Hepatocyte (in vitro differentiated cells): ENCODE measurements at regions not wholly inside any gene's neighbourhood (a gene's known extent, or its start where the extent isn't known, plus 50 kb on each side); places are given as distances from the start of the nearest gene placed in this dataset.

Experiments
- DNase-seq: peaks from one replicate; pipeline ENCODE4 v3.0.0-alpha.2; 2016; ENCODE audit warnings: low spot score
- H2AFZ ChIP-seq: fragments of 200-600 bp; sonication (generic); 2 replicates; pipeline ENCODE4 v1.6.0; 2016; ENCODE audit warnings: antibody characterized with exemption, mild to moderate bottlenecking
- H3K27ac ChIP-seq: fragments of 200-600 bp; sonication (generic); 2 replicates; pipeline ENCODE4 v1.5.1; 2016; ENCODE audit warnings: mild to moderate bottlenecking
- H3K27me3 ChIP-seq: fragments of 200-600 bp; sonication (generic); 2 replicates; pipeline ENCODE4 v1.6.1; 2016
- H3K36me3 ChIP-seq: fragments of 200-600 bp; sonication (generic); replicated peaks from 2 replicates; pipeline ENCODE4 v1.5.1; 2016; ENCODE audit warnings: low read depth; ENCODE audit not compliant: insufficient read depth
- H3K4me1 ChIP-seq: fragments of 200-600 bp; sonication (generic); 2 replicates; pipeline ENCODE4 v1.5.1; 2016; ENCODE audit warnings: mild to moderate bottlenecking, moderate library complexity; ENCODE audit not compliant: insufficient read depth
- H3K4me2 ChIP-seq: fragments of 200-600 bp; sonication (generic); 2 replicates; pipeline ENCODE4 v1.6.0; 2016
- H3K4me3 ChIP-seq: fragments of 200-600 bp; sonication (generic); 2 replicates; pipeline ENCODE4 v1.5.1; 2016; ENCODE audit warnings: mild to moderate bottlenecking
- H3K79me2 ChIP-seq: fragments of 200-600 bp; sonication (generic); 2 replicates; pipeline ENCODE4 v1.6.0; 2017; ENCODE audit warnings: mild to moderate bottlenecking
- H3K9me2 ChIP-seq: fragments of 200-600 bp; sonication (generic); replicated peaks from 2 replicates; pipeline ENCODE4 v1.6.0; 2017; ENCODE audit warnings: mild to moderate bottlenecking; ENCODE audit not compliant: insufficient read depth
- H3K9me3 ChIP-seq: fragments of 200-600 bp; sonication (generic); 2 replicates; pipeline ENCODE4 v1.5.1; 2016; ENCODE audit warnings: low read depth, mild to moderate bottlenecking
- H4K20me1 ChIP-seq: fragments of 200-600 bp; sonication (generic); 2 replicates; pipeline ENCODE4 v1.6.0; 2016; ENCODE audit warnings: mild to moderate bottlenecking; ENCODE audit not compliant: insufficient read depth, poor library complexity, severe bottlenecking
- EZH2 ChIP-seq: fragments of 200-600 bp; sonication (generic); IDR thresholded peaks from 2 replicates; pipeline ENCODE4 v1.6.1; 2016; ENCODE audit warnings: antibody characterized with exemption, mild to moderate bottlenecking, borderline replicate concordance
- EZH2phosphoT487 ChIP-seq: fragments of 200-600 bp; sonication (generic); IDR thresholded peaks from one replicate; pipeline ENCODE4 v1.6.1; 2018; ENCODE audit warnings: antibody characterized with exemption, mild to moderate bottlenecking, low read depth, moderate library complexity; ENCODE audit not compliant: unreplicated experiment, severe bottlenecking
- WGBS: methylation state at CpG from one replicate; pipeline ENCODE4 v1.1.6; 2016; ENCODE audit warnings: low lambda C conversion rate; ENCODE audit errors: missing lambda C conversion rate; 5-methylcytosine and 5-hydroxymethylcytosine counted together
- TF ChIP-seq, protein P1 (sequence below): fragments of 200-600 bp; sonication (generic); IDR thresholded peaks from 2 replicates; pipeline ENCODE4 v1.5.1; 2016; ENCODE audit warnings: antibody characterized with exemption, mild to moderate bottlenecking; ENCODE audit not compliant: poor library complexity

- H3K36me3 ChIP-seq: no peaks in the 10 kb centered on the region
- TF ChIP-seq, protein P1, sequence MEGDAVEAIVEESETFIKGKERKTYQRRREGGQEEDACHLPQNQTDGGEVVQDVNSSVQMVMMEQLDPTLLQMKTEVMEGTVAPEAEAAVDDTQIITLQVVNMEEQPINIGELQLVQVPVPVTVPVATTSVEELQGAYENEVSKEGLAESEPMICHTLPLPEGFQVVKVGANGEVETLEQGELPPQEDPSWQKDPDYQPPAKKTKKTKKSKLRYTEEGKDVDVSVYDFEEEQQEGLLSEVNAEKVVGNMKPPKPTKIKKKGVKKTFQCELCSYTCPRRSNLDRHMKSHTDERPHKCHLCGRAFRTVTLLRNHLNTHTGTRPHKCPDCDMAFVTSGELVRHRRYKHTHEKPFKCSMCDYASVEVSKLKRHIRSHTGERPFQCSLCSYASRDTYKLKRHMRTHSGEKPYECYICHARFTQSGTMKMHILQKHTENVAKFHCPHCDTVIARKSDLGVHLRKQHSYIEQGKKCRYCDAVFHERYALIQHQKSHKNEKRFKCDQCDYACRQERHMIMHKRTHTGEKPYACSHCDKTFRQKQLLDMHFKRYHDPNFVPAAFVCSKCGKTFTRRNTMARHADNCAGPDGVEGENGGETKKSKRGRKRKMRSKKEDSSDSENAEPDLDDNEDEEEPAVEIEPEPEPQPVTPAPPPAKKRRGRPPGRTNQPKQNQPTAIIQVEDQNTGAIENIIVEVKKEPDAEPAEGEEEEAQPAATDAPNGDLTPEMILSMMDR: no peak
- no peak for TF ChIP-seq EZH2phosphoT487
- no peak for TF ChIP-seq EZH2
- H3K4me1 ChIP-seq: no peaks in the 10 kb centered on the region
- H3K4me2 ChIP-seq: no peak overlapping the region
- no peak overlapping the region for H3K4me3 ChIP-seq
- no peaks in the 10 kb centered on the region for H3K9me2 ChIP-seq
- no peaks in the 10 kb centered on the region for H4K20me1 ChIP-seq
- H2AFZ ChIP-seq: no peak overlapping the region
- DNase-seq: no peak
- 90% methylated on average over 3 of the region's 3 CpGs for WGBS
- H3K27me3 ChIP-seq: no peaks in the 10 kb centered on the region
- no peaks in the 10 kb centered on the region for H3K9me3 ChIP-seq
- H3K27ac ChIP-seq: no peak overlapping the region
- H3K79me2 ChIP-seq: no peaks in the 10 kb centered on the region
Measured at GRCh38 chr5:171537923-171538537, 118.6 kb downstream of the FGF18 start.

- Histone ChIP-seq H2AFZ (no peak overlapping the region), H3K27me3 (no peaks in the 10 kb centered on the region), H3K9me3 (no peaks in the 10 kb centered on the region), H3K4me3 (no peak overlapping the region), H3K36me3 (no peaks in the 10 kb centered on the region), H4K20me1 (no peaks in the 10 kb centered on the region), H3K27ac (no peak overlapping the region), H3K9me2 (no peaks in the 10 kb centered on the region), H3K79me2 (no peaks in the 10 kb centered on the region), H3K4me1 (no peaks in the 10 kb centered on the region), H3K4me2 (no peak overlapping the region)
- 84% methylated on average over 4 of the region's 4 CpGs for WGBS
- no peak for DNase-seq
- TF ChIP-seq, protein P1: no peak
- no peak for TF ChIP-seq EZH2
- TF ChIP-seq EZH2phosphoT487: no peak
Measured at GRCh38 chr5:171538681-171539080, 119.2 kb downstream of the FGF18 start.

DNA sequence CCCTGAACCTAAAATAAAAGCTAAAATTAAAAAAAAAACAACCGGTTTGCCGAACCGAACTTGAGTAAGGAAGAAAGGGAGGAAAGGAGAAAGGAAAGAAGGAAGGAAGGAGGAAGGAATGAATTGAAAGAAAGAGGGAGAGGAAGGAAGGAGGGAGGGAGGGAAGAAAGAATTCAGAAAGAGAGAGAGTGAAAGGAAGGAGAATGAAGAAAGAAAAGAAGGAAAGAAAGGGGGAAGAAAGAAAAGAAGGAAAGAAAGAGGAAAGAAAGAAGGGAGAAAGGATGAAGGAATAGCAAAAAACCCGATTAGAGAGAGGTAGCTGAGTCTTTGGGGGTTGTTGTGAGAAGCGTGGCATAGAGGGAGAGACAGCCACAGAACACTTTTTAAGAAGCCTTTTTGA, 121.4 kb downstream of the FGF18 start:
- Histone ChIP-seq H3K4me1 (no peaks in the 10 kb centered on the region), H3K27ac (no peak overlapping the region), H3K36me3 (no peaks in the 10 kb centered on the region), H3K79me2 (no peaks in the 10 kb centered on the region), H3K9me2 (no peaks in the 10 kb centered on the region), H2AFZ (no peak overlapping the region), H3K4me2 (no peak overlapping the region), H3K27me3 (no peaks in the 10 kb centered on the region), H4K20me1 (no peaks in the 10 kb centered on the region), H3K4me3 (no peak overlapping the region), H3K9me3 (no peaks in the 10 kb centered on the region)
- no peak for DNase-seq
- WGBS: 97% methylated on average over 5 of the region's 5 CpGs
- TF ChIP-seq, protein P1: no peak
- TF ChIP-seq EZH2 (no peak), EZH2phosphoT487 (no peak)

GRCh38 chr5:171541341-171541776, 121.9 kb downstream of the FGF18 start:
- H3K9me3 ChIP-seq: no peaks in the 10 kb centered on the region
- 91% methylated on average over 13 of the region's 13 CpGs for WGBS
- no peak overlapping the region for H3K4me3 ChIP-seq
- H3K4me1 ChIP-seq: no peaks in the 10 kb centered on the region
- H3K4me2 ChIP-seq: no peak overlapping the region
- no peaks in the 10 kb centered on the region for H4K20me1 ChIP-seq
- H3K27ac ChIP-seq: no peak overlapping the region
- H3K79me2 ChIP-seq: no peaks in the 10 kb centered on the region
- H3K9me2 ChIP-seq: no peaks in the 10 kb centered on the region
- H2AFZ ChIP-seq: no peak overlapping the region
- no peaks in the 10 kb centered on the region for H3K27me3 ChIP-seq
- DNase-seq: no peak
- TF ChIP-seq, protein P1: no peak
- no peak for TF ChIP-seq EZH2
- no peak for TF ChIP-seq EZH2phosphoT487
- no peaks in the 10 kb centered on the region for H3K36me3 ChIP-seq
